Lower leg skin (tissue), 3 donors: ENCODE measurements at regions not wholly inside any gene's neighbourhood (a gene's known extent, or its start where the extent isn't known, plus 50 kb on each side); places are given as distances from the start of the nearest gene placed in this dataset.

Experiments used
- POLR2A ChIP-seq, 2 donors: fragments of 450-650 bp; IDR thresholded peaks; one replicate each; pipeline ENCODE4 v1.6.1; 2016 to 2017; ENCODE audit warnings: antibody characterized with exemption in 2 of 2, mild to moderate bottlenecking in 1 of 2, moderate library complexity in 1 of 2
- TF ChIP-seq, protein P1 (sequence below), 3 donors: fragments of 450-650 bp; IDR thresholded peaks; one replicate each; pipeline ENCODE4 v1.5.1; 2016; ENCODE audit warnings: antibody characterized with exemption in 3 of 3, mild to moderate bottlenecking in 3 of 3, moderate library complexity in 2 of 3

DNA sequence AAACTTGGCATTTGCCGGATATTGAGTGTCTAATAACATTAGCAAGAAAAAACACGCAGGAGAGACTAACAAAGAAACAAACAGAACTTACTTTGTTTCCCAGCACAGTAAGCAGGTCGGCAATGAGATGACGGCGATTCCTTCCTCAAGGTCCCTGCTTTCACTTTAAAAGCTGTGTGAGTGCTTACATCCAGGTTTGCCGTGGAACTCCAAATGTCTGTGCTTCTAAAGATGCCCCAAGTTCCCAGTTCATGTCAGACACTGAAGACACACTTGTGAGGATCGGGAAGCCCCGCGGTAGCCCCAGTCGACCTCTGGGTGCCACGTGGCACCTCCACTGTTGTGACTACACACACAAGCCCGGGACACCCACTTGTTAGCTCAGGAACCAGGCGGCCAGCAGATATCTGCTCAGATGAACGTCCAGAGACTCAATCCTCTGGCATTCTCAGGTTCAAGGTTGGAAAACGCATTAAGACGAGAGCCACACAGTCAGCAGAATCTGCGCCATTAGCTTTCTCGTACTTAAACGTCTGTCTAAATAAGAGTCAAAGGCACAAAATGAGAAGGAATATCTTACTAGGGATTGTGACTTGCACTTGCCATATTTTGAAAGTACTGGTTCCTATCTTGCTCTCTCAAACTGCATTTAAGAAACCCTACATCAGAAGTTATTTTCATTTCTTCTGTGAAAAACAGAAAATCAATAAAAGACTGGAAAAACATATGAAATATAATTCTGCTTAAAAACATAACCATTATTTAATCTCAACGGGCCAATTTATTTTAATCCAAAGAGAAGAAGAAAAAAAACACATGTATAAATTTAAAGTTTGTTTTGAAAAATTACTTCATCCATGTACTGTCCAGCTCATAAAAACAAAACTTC is 207.6 kb upstream of the KLF14 start:
- TF ChIP-seq POLR2A (IDR thresholded peaks at IDR 0.05), result no peak
- TF ChIP-seq, protein P1, sequence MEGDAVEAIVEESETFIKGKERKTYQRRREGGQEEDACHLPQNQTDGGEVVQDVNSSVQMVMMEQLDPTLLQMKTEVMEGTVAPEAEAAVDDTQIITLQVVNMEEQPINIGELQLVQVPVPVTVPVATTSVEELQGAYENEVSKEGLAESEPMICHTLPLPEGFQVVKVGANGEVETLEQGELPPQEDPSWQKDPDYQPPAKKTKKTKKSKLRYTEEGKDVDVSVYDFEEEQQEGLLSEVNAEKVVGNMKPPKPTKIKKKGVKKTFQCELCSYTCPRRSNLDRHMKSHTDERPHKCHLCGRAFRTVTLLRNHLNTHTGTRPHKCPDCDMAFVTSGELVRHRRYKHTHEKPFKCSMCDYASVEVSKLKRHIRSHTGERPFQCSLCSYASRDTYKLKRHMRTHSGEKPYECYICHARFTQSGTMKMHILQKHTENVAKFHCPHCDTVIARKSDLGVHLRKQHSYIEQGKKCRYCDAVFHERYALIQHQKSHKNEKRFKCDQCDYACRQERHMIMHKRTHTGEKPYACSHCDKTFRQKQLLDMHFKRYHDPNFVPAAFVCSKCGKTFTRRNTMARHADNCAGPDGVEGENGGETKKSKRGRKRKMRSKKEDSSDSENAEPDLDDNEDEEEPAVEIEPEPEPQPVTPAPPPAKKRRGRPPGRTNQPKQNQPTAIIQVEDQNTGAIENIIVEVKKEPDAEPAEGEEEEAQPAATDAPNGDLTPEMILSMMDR (IDR thresholded peaks at IDR 0.05), result no peak
